Activated T-helper 2 cell treated with anti-CD3 and anti-CD28 coated beads, Interferon-gamma antibody, Interleukin-2, Interleukin-4, amounts not matched to agents 10 μg/mL and 5 μg/mL and 100 μg/mL, durations not matched to agents 14 hours and 24 hours and 36 hours (primary cell): ENCODE measurements at regions not wholly inside any gene's neighbourhood (a gene's known extent, or its start where the extent isn't known, plus 50 kb on each side); places are given as distances from the start of the nearest gene placed in this dataset.
"Not testable (repeated sequence)": the region's sequence is repeated elsewhere in the genome, so short reads cannot be mapped to it uniquely, and the experiment has no call there.

Source experiments
- DNase-seq: peaks from one replicate; pipeline ENCODE4 v3.0.0; 2021; ENCODE audit warnings: low spot score
- H3K27ac Mint-ChIP-seq: one replicate; pipeline ENCODE4 v1.8.0; 2021; ENCODE audit warnings: mixed read lengths
- H3K27me3 Mint-ChIP-seq: one replicate; pipeline ENCODE4 v1.8.0; 2021; ENCODE audit warnings: low read depth, mixed read lengths
- H3K36me3 Mint-ChIP-seq: one replicate; pipeline ENCODE4 v1.8.0; 2021; ENCODE audit warnings: low read depth, mixed read lengths
- H3K4me1 Mint-ChIP-seq: one replicate; pipeline ENCODE4 v1.8.0; 2021; ENCODE audit warnings: low read depth, mixed read lengths
- H3K4me3 Mint-ChIP-seq: one replicate; pipeline ENCODE4 v1.8.0; 2021; ENCODE audit warnings: low read depth, mild to moderate bottlenecking, moderate library complexity, mixed read lengths
- H3K9me3 Mint-ChIP-seq: one replicate; pipeline ENCODE4 v1.8.0; 2021; ENCODE audit warnings: mixed read lengths
- intact Hi-C: fragments of 100-400 bp; cut with micrococcal nuclease; formaldehyde crosslinking; loops from one replicate; pipeline ENCODE4 v1.15.1; 2023

DNA sequence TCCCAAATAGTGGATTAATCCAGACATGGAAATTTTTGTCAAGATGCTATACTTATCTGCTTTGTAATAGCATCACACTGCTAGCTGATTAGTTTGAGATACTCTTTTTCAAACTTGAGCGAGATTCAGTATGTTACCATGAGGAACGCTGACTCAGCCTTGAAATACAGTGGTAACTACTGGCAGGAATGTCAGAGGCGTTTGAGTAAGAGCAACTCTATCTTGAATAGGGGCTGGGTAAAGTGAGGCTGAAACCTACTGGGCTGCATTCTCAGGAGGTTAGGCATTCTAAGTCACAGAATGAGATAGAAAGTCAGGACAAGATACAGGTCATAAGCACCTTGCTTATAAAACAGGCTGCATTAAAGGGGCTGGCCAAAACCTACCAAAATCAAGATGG, 2519.6 kb downstream of the ARAP2 start:
- Mint-ChIP-seq H3K4me1 (no peaks in the 10 kb centered on the region), H3K9me3 (peaks cover 5% of the 10 kb centered on the region), H3K27ac (no peak overlapping the region), H3K36me3 (no peaks in the 10 kb centered on the region), H3K4me3 (no peak overlapping the region), H3K27me3 (no peaks in the 10 kb centered on the region)
- intact Hi-C loops: no loop called here
- no peak for DNase-seq

- Mint-ChIP-seq H3K9me3 (peaks cover 5% of the 10 kb centered on the region), H3K4me3 (no peak overlapping the region), H3K27me3 (no peaks in the 10 kb centered on the region), H3K4me1 (no peaks in the 10 kb centered on the region), H3K27ac (no peak overlapping the region), H3K36me3 (no peaks in the 10 kb centered on the region)
- DNase-seq: no peak
- intact Hi-C loops: no loop called here
Observed at GRCh38 chr4:33725861-33726260, 2518.5 kb downstream of the ARAP2 start.

GRCh38 chr4:33737726-33738125, 2506.6 kb downstream of the ARAP2 start:
- no peaks in the 10 kb centered on the region for H3K4me1 Mint-ChIP-seq
- intact Hi-C loops: no loop called here
- DNase-seq: no peak
- no peak overlapping the region for H3K27ac Mint-ChIP-seq
- H3K27me3 Mint-ChIP-seq: no peaks in the 10 kb centered on the region
- no peaks in the 10 kb centered on the region for H3K36me3 Mint-ChIP-seq
- H3K4me3 Mint-ChIP-seq: no peak overlapping the region
- peaks cover 37% of the 10 kb centered on the region for H3K9me3 Mint-ChIP-seq

DNA sequence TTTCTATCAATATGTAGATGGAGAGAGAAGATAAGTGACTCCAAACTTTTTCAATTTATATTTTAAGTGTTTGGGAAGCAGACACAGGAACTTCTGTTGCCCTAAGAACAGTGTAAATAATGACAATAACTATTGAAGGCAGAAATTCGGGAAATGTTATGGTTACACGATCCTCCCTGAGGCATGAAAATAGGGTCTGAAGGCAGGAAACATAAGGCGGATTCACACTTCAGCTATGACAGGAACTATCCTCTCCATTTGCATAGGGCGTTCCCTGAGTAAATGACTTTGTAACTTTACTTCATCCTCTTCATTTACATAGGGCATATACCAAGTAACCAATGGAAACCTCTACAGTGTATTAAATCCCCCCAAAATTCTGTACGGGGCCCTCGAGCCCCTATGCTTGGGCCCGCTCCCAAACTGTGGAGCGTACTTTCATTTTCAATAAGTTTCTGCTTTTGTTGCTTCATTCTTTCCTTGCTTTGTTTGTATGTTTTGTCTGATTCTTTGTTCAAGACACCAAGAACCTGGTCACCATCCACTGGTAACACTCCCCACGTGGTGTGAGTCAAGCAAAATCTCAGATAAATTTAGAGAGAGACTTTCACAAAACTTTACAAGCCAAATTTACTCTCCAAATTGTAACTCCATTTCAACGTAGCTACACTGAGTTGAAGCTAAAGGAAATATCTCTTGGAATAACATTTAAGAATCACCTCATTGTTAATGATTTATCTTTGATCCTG, 2504.3 kb downstream of the ARAP2 start:
- Mint-ChIP-seq H3K27me3 (no peaks in the 10 kb centered on the region), H3K27ac (no peak overlapping the region), H3K4me1 (no peaks in the 10 kb centered on the region), H3K9me3 (peaks cover 49% of the 10 kb centered on the region), H3K4me3 (no peak overlapping the region), H3K36me3 (no peaks in the 10 kb centered on the region)
- intact Hi-C loops: no loop called here
- DNase-seq: no peak

DNA sequence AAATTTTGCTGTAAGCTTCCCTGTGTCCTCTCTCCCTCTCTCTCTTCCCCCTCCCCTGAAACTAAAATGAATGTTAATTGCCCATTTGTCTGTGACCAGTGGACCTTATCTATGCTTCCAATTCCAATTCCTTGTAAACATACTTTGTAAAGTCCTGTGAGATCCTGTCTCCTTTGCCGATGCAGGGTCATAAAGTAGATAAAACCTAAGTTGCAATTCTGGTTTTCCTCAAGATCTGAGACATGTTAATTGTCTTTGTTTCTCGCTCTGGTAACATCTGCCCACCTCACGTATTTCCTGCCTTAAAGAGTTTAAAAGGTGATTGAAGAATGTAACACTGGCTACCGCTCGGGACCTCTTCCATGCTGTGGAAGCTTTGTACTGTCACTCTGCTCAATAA, 2503.4 kb downstream of the ARAP2 start:
- H3K36me3 Mint-ChIP-seq, DNase-seq, H3K4me3 Mint-ChIP-seq, H3K27me3 Mint-ChIP-seq, intact Hi-C loops, H3K4me1 Mint-ChIP-seq, H3K27ac Mint-ChIP-seq: not testable (repeated sequence)
- H3K9me3 Mint-ChIP-seq: peaks cover 54% of the 10 kb centered on the region

- H3K9me3 Mint-ChIP-seq: peaks cover 47% of the 10 kb centered on the region
- intact Hi-C loops: no loop called here
- H3K4me3 Mint-ChIP-seq: no peak overlapping the region
- H3K27ac Mint-ChIP-seq: no peak overlapping the region
- no peaks in the 10 kb centered on the region for H3K36me3 Mint-ChIP-seq
- H3K4me1 Mint-ChIP-seq: no peaks in the 10 kb centered on the region
- H3K27me3 Mint-ChIP-seq: no peaks in the 10 kb centered on the region
- DNase-seq: no peak
Observed at GRCh38 chr4:33746979-33747378, 2497.3 kb downstream of the ARAP2 start.

GRCh38 chr4:33751050-33751449, 2493.3 kb downstream of the ARAP2 start:
- no peak for DNase-seq
- intact Hi-C loops: no loop called here
- Mint-ChIP-seq H3K27ac (no peak overlapping the region), H3K36me3 (no peaks in the 10 kb centered on the region), H3K4me1 (no peaks in the 10 kb centered on the region), H3K27me3 (no peaks in the 10 kb centered on the region), H3K4me3 (no peak overlapping the region), H3K9me3 (peaks cover 20% of the 10 kb centered on the region)

DNA sequence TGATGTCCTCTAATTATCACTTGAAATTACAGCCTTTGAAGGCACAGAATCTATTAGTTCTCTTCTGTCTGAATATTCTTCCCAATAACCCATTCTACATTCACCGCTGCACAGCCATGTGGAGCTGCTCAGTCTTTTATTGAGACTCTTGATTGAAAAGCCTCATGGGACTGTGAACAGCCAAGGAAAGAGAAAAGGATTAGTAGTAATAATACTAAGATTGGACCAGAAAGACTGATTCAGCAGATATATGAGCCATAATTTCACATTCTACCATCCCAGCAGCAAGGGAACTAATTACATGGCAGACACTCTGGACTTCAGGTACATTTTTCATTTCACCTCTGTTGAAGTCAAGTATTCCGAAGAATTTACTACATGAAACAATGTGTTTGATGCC, 2471.7 kb downstream of the ARAP2 start:
- no peaks in the 10 kb centered on the region for H3K36me3 Mint-ChIP-seq
- H3K9me3 Mint-ChIP-seq: peaks cover 30% of the 10 kb centered on the region
- intact Hi-C loops: no loop called here
- no peaks in the 10 kb centered on the region for H3K27me3 Mint-ChIP-seq
- H3K4me3 Mint-ChIP-seq: no peak overlapping the region
- no peak for DNase-seq
- H3K27ac Mint-ChIP-seq: no peak overlapping the region
- no peaks in the 10 kb centered on the region for H3K4me1 Mint-ChIP-seq

- H3K27ac Mint-ChIP-seq: no peak overlapping the region
- no peak for DNase-seq
- intact Hi-C loops: no loop called here
- H3K27me3 Mint-ChIP-seq: no peaks in the 10 kb centered on the region
- no peaks in the 10 kb centered on the region for H3K4me1 Mint-ChIP-seq
- no peak overlapping the region for H3K4me3 Mint-ChIP-seq
- H3K36me3 Mint-ChIP-seq: no peaks in the 10 kb centered on the region
- H3K9me3 Mint-ChIP-seq: peaks cover 9% of the 10 kb centered on the region
Observed at GRCh38 chr4:33780952-33781791, 2463.1 kb downstream of the ARAP2 start.

- peaks cover 13% of the 10 kb centered on the region for H3K9me3 Mint-ChIP-seq
- no peak for DNase-seq
- H3K27me3 Mint-ChIP-seq: no peaks in the 10 kb centered on the region
- H3K4me1 Mint-ChIP-seq: no peaks in the 10 kb centered on the region
- no peak overlapping the region for H3K4me3 Mint-ChIP-seq
- no peaks in the 10 kb centered on the region for H3K36me3 Mint-ChIP-seq
- intact Hi-C loops: no loop called here
- no peak overlapping the region for H3K27ac Mint-ChIP-seq
Observed at GRCh38 chr4:33785843-33786242, 2458.5 kb downstream of the ARAP2 start.

DNA sequence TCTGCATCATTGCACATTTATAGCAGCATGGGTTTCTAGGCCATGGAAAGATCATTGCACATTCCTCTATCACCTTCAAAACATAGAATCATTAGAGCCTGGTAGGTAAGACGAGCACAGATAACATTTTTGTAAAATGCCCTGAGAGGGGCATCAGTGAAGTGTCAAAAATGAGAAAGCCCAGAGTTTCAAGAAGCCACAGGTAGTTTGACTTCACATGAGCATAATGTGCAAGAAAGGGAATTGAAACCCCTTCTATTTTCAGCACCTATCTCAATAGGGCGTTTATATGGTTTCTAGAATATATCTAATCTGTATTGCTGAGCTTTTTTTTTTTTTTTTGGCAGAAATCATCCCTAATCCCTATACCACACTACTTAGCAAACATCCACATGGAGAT, 2441.7 kb downstream of the ARAP2 start:
- H3K27me3 Mint-ChIP-seq: no peaks in the 10 kb centered on the region
- no peak overlapping the region for H3K27ac Mint-ChIP-seq
- H3K4me1 Mint-ChIP-seq: no peaks in the 10 kb centered on the region
- intact Hi-C loops: no loop called here
- H3K36me3 Mint-ChIP-seq: no peaks in the 10 kb centered on the region
- no peak for DNase-seq
- peaks cover 28% of the 10 kb centered on the region for H3K9me3 Mint-ChIP-seq
- H3K4me3 Mint-ChIP-seq: no peak overlapping the region

DNA sequence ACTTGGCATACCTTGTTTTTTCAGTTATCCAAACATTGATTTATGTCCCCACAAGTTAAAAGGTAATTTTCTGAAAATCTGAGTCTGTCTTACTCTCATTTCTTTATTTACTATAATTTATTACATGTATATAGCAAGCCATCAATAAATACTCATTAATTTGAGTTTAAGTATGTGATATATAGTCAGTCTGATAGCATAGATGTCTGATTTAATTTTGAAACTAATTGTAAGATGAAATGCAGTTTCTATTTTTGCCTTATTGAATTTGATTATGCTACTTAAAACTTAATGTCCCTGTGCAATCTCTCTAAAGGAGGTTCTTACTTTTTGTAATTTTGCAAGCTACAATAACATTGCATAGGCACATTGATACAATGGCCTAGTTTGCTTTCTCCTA, 2418.6 kb downstream of the ARAP2 start:
- H3K4me3 Mint-ChIP-seq: no peak overlapping the region
- H3K27ac Mint-ChIP-seq: no peak overlapping the region
- intact Hi-C loops: no loop called here
- DNase-seq: no peak
- H3K4me1 Mint-ChIP-seq: no peaks in the 10 kb centered on the region
- no peaks in the 10 kb centered on the region for H3K27me3 Mint-ChIP-seq
- no peaks in the 10 kb centered on the region for H3K36me3 Mint-ChIP-seq
- H3K9me3 Mint-ChIP-seq: peaks cover 39% of the 10 kb centered on the region

DNA sequence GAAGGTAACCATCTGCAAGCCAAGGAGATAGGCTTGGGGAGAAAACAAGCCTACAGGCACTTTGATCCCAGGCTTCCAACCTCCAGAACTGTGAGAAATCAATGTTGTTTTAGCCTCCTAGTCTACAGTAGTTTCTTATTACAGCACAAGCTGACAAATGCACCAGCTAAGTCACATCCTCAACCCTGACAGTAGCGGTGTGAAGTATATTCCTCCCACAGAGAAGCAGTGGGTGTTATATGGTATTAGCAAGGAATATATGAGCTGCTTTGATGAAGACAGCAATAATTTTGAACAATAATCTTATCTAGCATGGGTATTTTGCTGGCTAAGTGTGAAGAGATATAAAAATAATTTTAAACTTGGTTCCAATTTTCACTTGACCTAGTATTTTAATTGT, 2415.0 kb downstream of the ARAP2 start:
- peaks cover 43% of the 10 kb centered on the region for H3K9me3 Mint-ChIP-seq
- intact Hi-C loops, H3K4me3 Mint-ChIP-seq, H3K4me1 Mint-ChIP-seq, H3K36me3 Mint-ChIP-seq, H3K27me3 Mint-ChIP-seq, H3K27ac Mint-ChIP-seq, DNase-seq: not testable (repeated sequence)
